Motor neuron (in vitro differentiated cells): ENCODE measurements at regions not wholly inside any gene's neighbourhood (a gene's known extent, or its start where the extent isn't known, plus 50 kb on each side); places are given as distances from the start of the nearest gene placed in this dataset.

Experiments
- ATAC-seq, 8 experiments: fragments of 200-7000 bp; cut with Tn5 transposase; replicated peaks in 6 of 8; 2 replicates each; pipeline ENCODE4 v1.8.0; 2021; ENCODE audit warnings: mild to moderate bottlenecking in 8 of 8, moderate library complexity in 8 of 8
- H3K27ac ChIP-seq, 2 donors: fragments of 250-450 bp; sonication (Bioruptor Pico); 2 replicates each; pipeline ENCODE4 v1.9.0; 2021; ENCODE audit warnings: antibody characterized with exemption in 2 of 2, mild to moderate bottlenecking in 2 of 2, moderate library complexity in 1 of 2
- H3K4me1 ChIP-seq, 2 donors: fragments of 250-450 bp; sonication (Bioruptor Pico); replicated peaks in 1 of 2; 2 replicates each; pipeline ENCODE4 v1.6.1; 2021; ENCODE audit warnings: antibody characterized with exemption in 2 of 2, mild to moderate bottlenecking in 2 of 2, moderate library complexity in 1 of 2
- H3K4me3 ChIP-seq, 5 donors: fragments of 250-450 bp; sonication (Bioruptor Pico); 2 replicates each; pipeline ENCODE4 v1.9.0; 2021; ENCODE audit warnings: antibody characterized with exemption in 5 of 5, mild to moderate bottlenecking in 5 of 5, moderate library complexity in 4 of 5
- whole genome bisulfite sequencing, 10 experiments: fragments of 450-650 bp; shearing (Covaris generic); methylation state at CpG; one replicate each; pipeline ENCODE4 v1.0.0; 2022; 5-methylcytosine and 5-hydroxymethylcytosine counted together
- in situ Hi-C, 9 experiments: fragments of 400-800 bp; cut with MboI; loops; one replicate each; pipeline ENCODE4 v1.15.0; 2021; ENCODE audit warnings: low sequenced_read_pairs in 9 of 9, low pct_unique_long_range_greater_than_20kb in 2 of 9; ENCODE audit not compliant: unreplicated experiment in 9 of 9

DNA sequence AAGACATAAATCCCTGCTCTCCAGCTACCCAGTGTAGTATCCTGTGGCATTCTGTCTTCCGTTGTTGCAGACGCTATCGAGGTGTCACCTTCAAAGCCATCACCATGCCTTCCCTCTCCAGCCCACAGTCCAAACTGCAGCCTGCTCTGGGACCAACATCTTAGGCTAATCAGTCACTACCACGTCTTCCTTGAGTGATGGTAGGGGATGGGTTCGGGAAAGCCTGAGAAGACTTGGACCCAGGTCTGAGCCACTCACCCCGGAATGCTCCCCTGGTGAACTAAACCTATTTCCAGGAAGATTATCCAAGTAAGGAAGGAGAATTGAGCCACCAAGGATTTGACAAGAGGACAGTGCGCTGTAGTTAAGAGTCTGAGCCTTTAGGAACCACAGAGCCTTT, 52.9 kb upstream of the IRX1 start:
- 25 to 94% (median 80%) methylated on average over 1 to 6 of the region's 7 CpGs; no CpG with 5 or more reads in 5 of the 10 experiments for WGBS, 10 experiments
- Histone ChIP-seq H3K27ac (no peak overlapping the region), H3K4me3 (no peak overlapping the region), H3K4me1 (no peaks in the 10 kb centered on the region)
- in situ Hi-C loops = no loop called here
- ATAC-seq = no peak

DNA sequence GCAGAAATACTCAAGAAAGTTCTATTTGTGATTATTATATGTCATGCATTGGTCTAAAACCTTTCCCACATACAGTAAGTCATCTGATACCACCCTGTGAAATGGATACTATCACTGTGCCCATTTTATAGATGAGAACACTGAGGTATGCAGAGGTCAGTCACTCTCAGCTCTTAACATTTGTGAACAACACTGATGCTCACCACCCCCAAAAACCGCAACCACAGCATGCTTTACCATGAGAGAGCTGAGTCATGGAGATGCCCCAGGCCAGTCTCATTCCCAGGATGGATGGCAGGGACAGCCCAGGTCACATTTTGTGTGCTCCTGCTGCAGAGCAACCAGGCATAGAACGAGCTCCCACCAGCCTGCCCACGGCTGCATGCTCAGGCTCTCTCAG, 53.5 kb upstream of the IRX1 start:
- no peak overlapping the region for H3K27ac ChIP-seq
- no peaks in the 10 kb centered on the region for H3K4me1 ChIP-seq
- WGBS, 10 experiments = 17 to 100% (median 57%) methylated on average over 1 to 2 of the region's 3 CpGs; no CpG with 5 or more reads in 4 of the 10 experiments
- no peak overlapping the region for H3K4me3 ChIP-seq
- no peak for ATAC-seq
- in situ Hi-C loops = no loop called here

DNA sequence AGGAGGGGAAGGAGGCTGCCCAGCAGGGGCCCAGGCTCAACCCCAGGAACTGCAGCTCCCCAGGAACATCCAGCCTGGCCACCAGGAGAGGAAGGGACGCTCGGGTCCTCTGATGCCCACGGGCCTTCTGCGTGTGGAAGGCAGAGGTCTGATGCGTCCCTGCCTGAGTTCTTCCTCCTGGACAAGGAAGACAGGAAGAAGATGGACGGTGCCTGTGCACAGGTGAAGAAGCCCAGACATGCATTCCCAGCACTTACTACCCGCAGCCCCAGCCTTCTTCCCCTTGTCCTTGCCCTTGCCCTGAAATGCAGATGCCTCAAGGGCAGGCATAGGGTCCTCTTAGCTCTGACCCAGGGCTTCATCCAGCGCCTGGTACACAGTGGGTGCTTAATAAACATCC, 56.7 kb upstream of the IRX1 start:
- 15 to 90% (median 64%) methylated on average over 1 to 8 of the region's 8 CpGs; no CpG with 5 or more reads in 3 of the 10 experiments for WGBS, 10 experiments
- Histone ChIP-seq H3K4me3 (no peak overlapping the region), H3K4me1 (no peaks in the 10 kb centered on the region), H3K27ac (no peak overlapping the region)
- in situ Hi-C loops = no loop called here
- ATAC-seq = no peak

DNA sequence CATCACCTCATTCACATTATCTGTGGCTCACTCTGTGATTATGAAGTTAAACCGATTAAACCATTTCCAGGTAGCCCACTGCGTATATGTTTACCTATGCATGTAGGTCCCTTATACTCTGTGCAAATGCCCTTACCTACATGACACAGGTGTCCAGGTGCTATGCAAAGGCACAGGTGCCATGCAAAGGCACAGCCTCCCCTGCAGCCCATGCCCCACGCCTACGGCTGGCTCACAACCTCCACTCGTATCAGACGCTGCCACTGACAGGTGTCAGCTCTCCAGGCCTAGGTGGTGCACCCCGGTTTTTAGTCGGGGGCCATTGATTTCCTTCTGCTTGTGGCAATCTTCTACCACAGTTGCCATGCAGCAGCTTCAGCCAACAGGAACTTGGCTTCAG, 57.7 kb upstream of the IRX1 start:
- Histone ChIP-seq H3K27ac (no peak overlapping the region), H3K4me3 (no peak overlapping the region), H3K4me1 (no peaks in the 10 kb centered on the region)
- no peak for ATAC-seq
- 35 to 100% (median 93%) methylated on average over 1 to 4 of the region's 8 CpGs; no CpG with 5 or more reads in 4 of the 10 experiments for WGBS, 10 experiments
- in situ Hi-C loops = no loop called here

- 56 to 100% (median 90%) methylated on average over 1 to 23 of the region's 60 CpGs; no CpG with 5 or more reads in 2 of the 10 experiments for WGBS, 10 experiments
- in situ Hi-C loops = no loop called here
- no peaks in the 10 kb centered on the region for H3K4me1 ChIP-seq
- no peak overlapping the region for H3K27ac ChIP-seq
- no peak for ATAC-seq
- no peak overlapping the region for H3K4me3 ChIP-seq
Observed at GRCh38 chr5:3535414-3536211, 60.0 kb upstream of the IRX1 start.

GRCh38 chr5:3534997-3535396, 60.6 kb upstream of the IRX1 start:
- in situ Hi-C loops = no loop called here
- H3K27ac ChIP-seq = no peak overlapping the region
- no peak overlapping the region for H3K4me3 ChIP-seq
- 40 to 100% (median 80%) methylated on average over 1 to 9 of the region's 13 CpGs; no CpG with 5 or more reads in 3 of the 10 experiments for WGBS, 10 experiments
- no peaks in the 10 kb centered on the region for H3K4me1 ChIP-seq
- no peak for ATAC-seq

GRCh38 chr5:3531320-3531986, 64.2 kb upstream of the IRX1 start:
- in situ Hi-C loops = no loop called here
- H3K4me1 ChIP-seq = no peaks in the 10 kb centered on the region
- 22 to 100% (median 53%) methylated on average over 1 to 8 of the region's 8 CpGs; no CpG with 5 or more reads in 3 of the 10 experiments for WGBS, 10 experiments
- no peak overlapping the region for H3K27ac ChIP-seq
- no peak for ATAC-seq
- H3K4me3 ChIP-seq = no peak overlapping the region

- ATAC-seq = peak in 3 of 8 experiments; percentile 22 to 71 (median 66)
- WGBS, 10 experiments = 11 to 100% (median 57%) methylated on average over 1 to 2 of the region's 2 CpGs
- no peaks in the 10 kb centered on the region for H3K4me1 ChIP-seq
- in situ Hi-C loops = no loop called here
- no peak overlapping the region for H3K27ac ChIP-seq
- no peak overlapping the region for H3K4me3 ChIP-seq
Observed at GRCh38 chr5:3530251-3530650, 65.4 kb upstream of the IRX1 start.

GRCh38 chr5:3526551-3527185, 69.0 kb upstream of the IRX1 start:
- Histone ChIP-seq H3K4me1 (no peaks in the 10 kb centered on the region), H3K27ac (no peak overlapping the region), H3K4me3 (no peak overlapping the region)
- in situ Hi-C loops = no loop called here
- peak in 1 of 8 experiments; percentile 24 for ATAC-seq
- 0 to 68% (median 29%) methylated on average over 1 to 4 of the region's 4 CpGs for WGBS, 10 experiments

GRCh38 chr5:3522491-3522890, 73.1 kb upstream of the IRX1 start:
- in situ Hi-C loops = no loop called here
- WGBS, 10 experiments = 40 to 80% (median 80%) methylated on average over 1 of the region's 3 CpGs; no CpG with 5 or more reads in 7 of the 10 experiments
- Histone ChIP-seq H3K4me3 (no peak overlapping the region), H3K27ac (no peak overlapping the region), H3K4me1 (peaks cover 0 to 9% of the 10 kb centered on the region in 2 donors)
- no peak for ATAC-seq

DNA sequence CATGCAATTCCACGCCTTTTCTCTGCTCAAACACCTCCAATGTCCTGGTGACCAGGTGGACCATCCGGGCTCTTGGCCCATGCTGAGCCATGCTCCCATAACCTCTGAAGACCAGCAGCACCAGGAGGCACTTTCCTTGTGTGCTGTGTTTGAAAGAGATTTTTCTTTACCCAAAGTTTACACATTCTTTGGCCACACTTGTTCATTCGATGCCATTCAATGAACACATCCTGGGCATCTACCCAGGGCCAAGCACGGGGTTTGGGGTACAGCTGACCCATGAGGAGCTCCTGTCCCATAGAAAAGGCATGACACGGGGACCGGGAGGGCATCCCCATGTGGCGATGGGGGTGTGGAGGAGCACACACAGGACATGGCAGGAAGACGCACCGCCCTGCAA, 77.1 kb upstream of the IRX1 start:
- peaks cover 0 to 13% of the 10 kb centered on the region in 2 donors for H3K4me1 ChIP-seq
- no peak for ATAC-seq
- H3K27ac ChIP-seq = no peak overlapping the region
- in situ Hi-C loops = no loop called here
- no peak overlapping the region for H3K4me3 ChIP-seq
- WGBS, 10 experiments = 26 to 100% (median 75%) methylated on average over 1 to 9 of the region's 9 CpGs; no CpG with 5 or more reads in 3 of the 10 experiments

- Histone ChIP-seq H3K4me1 (peaks cover 0 to 15% of the 10 kb centered on the region in 2 donors), H3K27ac (no peak overlapping the region), H3K4me3 (no peak overlapping the region)
- ATAC-seq = no peak
- 7 to 73% (median 56%) methylated on average over 1 to 8 of the region's 11 CpGs; no CpG with 5 or more reads in 1 of the 10 experiments for WGBS, 10 experiments
- in situ Hi-C loops = no loop called here
Observed at GRCh38 chr5:3518051-3518450, 77.6 kb upstream of the IRX1 start.

- peak in 1 of 8 experiments; percentile 39 for ATAC-seq
- WGBS, 10 experiments = 5 to 54% (median 19%) methylated on average over 3 to 9 of the region's 9 CpGs
- in situ Hi-C loops = no loop called here
- no peak overlapping the region for H3K4me3 ChIP-seq
- peaks cover 0 to 22% of the 10 kb centered on the region in 2 donors for H3K4me1 ChIP-seq
- H3K27ac ChIP-seq = no peak overlapping the region
Observed at GRCh38 chr5:3517348-3517747, 78.3 kb upstream of the IRX1 start.
